GM12873 (cell line): ENCODE measurements at regions not wholly inside any gene's neighbourhood (a gene's known extent, or its start where the extent isn't known, plus 50 kb on each side); places are given as distances from the start of the nearest gene placed in this dataset.

Experiments
- TF ChIP-seq, protein P1 (sequence below): IDR thresholded peaks from 2 replicates; pipeline ENCODE4 v1.5.1; 2012; ENCODE audit warnings: low read depth, mild to moderate bottlenecking, moderate library complexity, low read length, control low read depth; ENCODE audit not compliant: insufficient read depth; ENCODE audit errors: missing control alignments

DNA sequence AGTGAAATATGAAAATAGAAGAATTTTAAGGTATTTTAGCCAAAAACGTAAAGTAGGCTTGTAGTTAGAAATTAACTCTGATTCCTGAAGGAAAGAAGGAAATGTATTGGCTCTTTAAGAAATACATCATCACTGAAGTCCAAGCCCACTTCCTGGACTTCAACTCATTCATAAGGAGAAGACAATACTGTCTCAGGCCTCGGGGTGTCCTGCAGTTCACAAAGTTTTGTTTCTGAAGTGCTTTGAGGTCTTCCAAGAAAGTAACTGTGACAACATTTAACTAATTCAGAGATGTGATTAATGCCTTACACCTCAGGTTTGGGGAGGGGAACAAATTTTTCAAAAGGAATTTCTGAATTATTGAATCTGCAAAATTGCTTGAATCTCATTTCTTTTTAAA, 65.8 kb upstream of the STARD13 start:
- TF ChIP-seq, protein P1, sequence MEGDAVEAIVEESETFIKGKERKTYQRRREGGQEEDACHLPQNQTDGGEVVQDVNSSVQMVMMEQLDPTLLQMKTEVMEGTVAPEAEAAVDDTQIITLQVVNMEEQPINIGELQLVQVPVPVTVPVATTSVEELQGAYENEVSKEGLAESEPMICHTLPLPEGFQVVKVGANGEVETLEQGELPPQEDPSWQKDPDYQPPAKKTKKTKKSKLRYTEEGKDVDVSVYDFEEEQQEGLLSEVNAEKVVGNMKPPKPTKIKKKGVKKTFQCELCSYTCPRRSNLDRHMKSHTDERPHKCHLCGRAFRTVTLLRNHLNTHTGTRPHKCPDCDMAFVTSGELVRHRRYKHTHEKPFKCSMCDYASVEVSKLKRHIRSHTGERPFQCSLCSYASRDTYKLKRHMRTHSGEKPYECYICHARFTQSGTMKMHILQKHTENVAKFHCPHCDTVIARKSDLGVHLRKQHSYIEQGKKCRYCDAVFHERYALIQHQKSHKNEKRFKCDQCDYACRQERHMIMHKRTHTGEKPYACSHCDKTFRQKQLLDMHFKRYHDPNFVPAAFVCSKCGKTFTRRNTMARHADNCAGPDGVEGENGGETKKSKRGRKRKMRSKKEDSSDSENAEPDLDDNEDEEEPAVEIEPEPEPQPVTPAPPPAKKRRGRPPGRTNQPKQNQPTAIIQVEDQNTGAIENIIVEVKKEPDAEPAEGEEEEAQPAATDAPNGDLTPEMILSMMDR, result no peak

DNA sequence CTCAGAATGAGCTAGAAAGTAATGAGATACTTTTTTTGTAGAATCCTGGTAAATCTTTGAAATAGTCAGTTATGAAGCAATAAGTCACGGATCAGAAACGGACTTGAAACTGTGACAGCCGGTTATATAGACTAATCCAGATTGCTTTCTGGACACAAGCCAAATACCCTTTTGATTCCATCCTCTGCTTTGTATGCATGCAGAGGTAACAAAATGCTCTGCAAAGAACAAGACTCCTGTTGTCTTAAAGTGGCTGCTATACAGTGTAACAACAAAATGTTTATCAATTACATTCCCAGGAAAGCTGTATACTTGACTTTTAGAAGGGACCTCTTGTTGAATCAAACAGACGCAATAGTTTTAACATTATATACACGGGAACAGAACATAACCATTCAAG, 66.5 kb upstream of the STARD13 start:
- TF ChIP-seq, protein P1, result no peak

DNA sequence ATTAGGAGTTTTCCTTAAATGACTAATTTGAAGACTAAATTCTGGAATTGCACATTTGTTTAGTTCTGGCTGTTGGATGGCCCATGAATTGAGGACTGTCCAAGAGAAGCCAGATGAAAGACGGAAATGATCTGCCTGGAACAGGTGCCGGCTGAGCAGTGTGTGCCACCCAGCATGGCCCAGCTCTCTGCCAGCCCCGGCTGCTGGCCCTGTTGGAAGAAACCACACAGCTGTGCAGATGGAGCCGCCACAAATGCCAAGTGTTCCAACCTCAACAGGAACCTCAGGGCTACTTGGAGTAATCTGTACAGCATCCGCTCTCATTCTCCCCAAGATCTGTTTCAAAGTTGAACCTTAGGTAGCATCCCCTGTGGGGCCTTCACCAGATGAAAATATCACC, 67.0 kb upstream of the STARD13 start:
- TF ChIP-seq, protein P1, result no peak

DNA sequence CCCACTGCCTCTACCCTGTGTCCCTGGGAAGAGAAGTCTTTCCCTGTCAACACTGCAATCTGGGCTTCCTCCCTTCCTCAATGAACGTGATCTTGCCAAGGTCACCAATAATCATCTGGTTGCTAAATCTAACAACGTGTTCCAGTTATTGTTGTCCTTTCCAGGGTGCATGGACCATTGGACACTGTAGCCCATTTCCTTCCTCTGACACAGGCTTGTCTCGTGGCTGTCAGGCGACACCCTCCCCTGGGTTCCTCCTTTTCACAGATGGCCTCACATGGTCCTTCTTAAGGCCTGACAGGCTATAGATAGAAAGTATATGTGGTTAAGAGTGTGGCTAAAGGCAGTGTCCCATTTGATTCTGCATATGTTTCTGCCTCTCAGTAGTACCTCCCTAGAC, 67.7 kb upstream of the STARD13 start:
- TF ChIP-seq, protein P1, result no peak

DNA sequence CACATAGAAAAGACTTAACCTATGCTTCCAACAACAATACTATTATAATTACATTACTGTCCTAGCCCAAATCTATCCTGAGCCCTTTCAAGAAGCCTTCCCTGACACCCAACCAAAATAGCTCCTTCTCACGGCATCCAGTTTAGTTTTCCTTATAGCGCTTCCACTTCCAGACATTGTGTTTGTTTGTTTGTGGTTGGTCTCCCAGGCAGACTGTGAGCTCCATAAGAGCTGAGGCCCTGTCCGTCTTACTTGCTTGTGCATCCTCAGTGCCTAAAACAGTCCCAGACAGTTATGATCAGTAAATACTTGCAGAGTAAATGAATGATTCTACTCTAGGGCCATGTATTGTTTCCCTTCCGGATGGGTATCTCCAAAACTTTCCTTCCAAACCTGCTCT, 68.1 kb upstream of the STARD13 start:
- TF ChIP-seq, protein P1, result no peak

DNA sequence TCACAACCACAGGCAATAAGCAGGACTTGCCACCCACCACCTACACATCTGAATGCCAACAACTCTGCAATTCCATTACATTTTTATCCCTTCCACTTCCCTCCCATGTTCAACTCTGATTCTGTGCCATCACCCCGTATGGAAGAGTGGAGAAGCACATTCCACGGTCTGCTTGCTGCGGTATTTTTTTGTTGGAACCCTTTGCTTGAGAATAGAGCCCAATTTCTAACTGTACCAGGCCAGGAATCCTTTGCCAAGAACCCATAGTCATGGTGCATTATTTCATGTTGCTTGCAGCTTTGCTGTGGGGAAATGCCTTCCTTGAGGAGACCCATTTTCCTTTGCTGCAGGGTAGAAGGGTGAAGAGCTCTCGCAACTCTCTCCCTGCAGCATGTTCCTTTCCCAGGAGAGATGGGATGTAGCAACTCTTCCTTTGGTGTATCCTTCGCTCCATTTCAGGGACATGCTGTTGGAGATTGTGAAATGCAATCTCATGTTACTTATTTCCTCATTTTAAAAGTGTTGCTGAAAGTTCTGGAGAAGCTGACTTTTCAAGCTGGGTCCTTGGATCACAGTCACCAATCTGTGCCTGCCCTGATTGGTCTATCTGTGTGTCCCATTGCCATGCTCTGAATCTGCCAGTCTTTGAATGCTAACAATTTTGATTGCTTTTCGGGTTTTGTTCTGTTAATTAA, 69.8 kb upstream of the STARD13 start:
- TF ChIP-seq, protein P1, result no peak

DNA sequence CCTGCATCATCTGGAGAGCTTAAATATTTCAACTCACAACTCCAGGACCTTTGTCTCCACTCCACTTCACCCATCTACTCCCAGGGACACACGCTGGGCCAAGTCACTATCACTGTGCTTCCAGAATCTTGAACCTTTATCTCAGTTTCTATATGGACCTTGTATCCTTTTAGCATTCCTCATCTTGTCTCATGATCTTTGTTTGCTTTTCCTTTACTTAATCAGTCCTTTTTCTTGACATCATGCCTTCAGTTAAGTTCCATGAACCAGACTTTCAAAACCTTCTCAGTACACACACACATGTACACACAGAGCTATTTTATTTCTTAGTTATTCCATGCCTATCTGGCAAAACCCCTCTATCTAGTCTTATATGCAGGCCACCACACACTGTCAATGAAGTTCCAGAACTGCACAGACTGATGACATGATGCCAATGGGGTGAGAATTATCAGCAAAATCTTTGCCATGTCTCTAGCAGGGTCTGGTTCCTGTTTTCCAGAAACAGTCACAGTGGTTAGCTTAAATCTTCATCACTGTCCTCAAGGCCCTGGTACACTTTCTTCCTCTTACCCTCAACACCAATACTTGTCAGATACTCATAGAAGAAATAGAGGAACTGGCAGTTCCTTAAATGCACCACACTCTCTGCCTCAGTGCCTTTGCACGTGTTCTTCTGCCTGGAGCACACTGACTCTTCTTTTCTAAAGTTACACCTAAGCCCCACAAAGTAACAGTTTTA, 77.6 kb upstream of the STARD13 start:
- TF ChIP-seq, protein P1, result no peak
